ENCODE measurements at regions not wholly inside any gene's neighbourhood (a gene's known extent, or its start where the extent isn't known, plus 50 kb on each side); places are given as distances from the start of the nearest gene placed in this dataset.

- no peak for DNase-seq
Observed at GRCh38 chr18:34077599-34077998, 147.1 kb downstream of the NOL4 start.

GRCh38 chr18:34075963-34076860, 148.5 kb downstream of the NOL4 start:
- no peak for DNase-seq

- no peak for DNase-seq
Observed at GRCh38 chr18:34061226-34061625, 163.5 kb downstream of the NOL4 start.

GRCh38 chr18:34055227-34055626, 169.5 kb downstream of the NOL4 start:
- no peak for DNase-seq

GRCh38 chr18:34050661-34051060, 174.1 kb downstream of the NOL4 start:
- DNase-seq = no peak

- DNase-seq = no peak
Observed at GRCh38 chr18:34049511-34049910, 175.2 kb downstream of the NOL4 start.

GRCh38 chr18:34048423-34048822, 176.3 kb downstream of the NOL4 start:
- peak in 10 of 58 donors; percentile 2 to 53 (median 8) for DNase-seq

- no peak for DNase-seq
Observed at GRCh38 chr18:34042423-34043146, 182.1 kb downstream of the NOL4 start.

GRCh38 chr18:34039611-34040010, 185.1 kb downstream of the NOL4 start:
- DNase-seq = no peak

- DNase-seq = no peak
Observed at GRCh38 chr18:34039201-34039600, 185.5 kb downstream of the NOL4 start.

- no peak for DNase-seq
Observed at GRCh38 chr18:34038086-34038485, 186.6 kb downstream of the NOL4 start.

- DNase-seq = no peak
Observed at GRCh38 chr18:34033968-34034367, 190.7 kb downstream of the NOL4 start.

- DNase-seq = no peak
Observed at GRCh38 chr18:34031810-34032209, 192.9 kb downstream of the NOL4 start.

GRCh38 chr18:34028324-34028723, 196.4 kb downstream of the NOL4 start:
- no peak for DNase-seq

- no peak for DNase-seq
Observed at GRCh38 chr18:34025191-34025801, 199.4 kb downstream of the NOL4 start.

GRCh38 chr18:34023471-34023870, 201.2 kb downstream of the NOL4 start:
- no peak for DNase-seq

- no peak for DNase-seq
Observed at GRCh38 chr18:34018336-34018735, 206.4 kb downstream of the NOL4 start.

- no peak for DNase-seq
Observed at GRCh38 chr18:34003687-34004086, 221.0 kb downstream of the NOL4 start.

GRCh38 chr18:34002130-34002529, 222.6 kb downstream of the NOL4 start:
- DNase-seq = no peak

GRCh38 chr18:34001376-34001775, 223.3 kb downstream of the NOL4 start:
- DNase-seq = no peak

- no peak for DNase-seq
Observed at GRCh38 chr18:33987206-33987605, 237.5 kb downstream of the NOL4 start.

- DNase-seq = no peak
Observed at GRCh38 chr18:33983126-33983525, 241.6 kb downstream of the NOL4 start.

All from anterior cingulate cortex (tissue), 58 donors.